ENCODE measurements at regions not wholly inside any gene's neighbourhood (a gene's known extent, or its start where the extent isn't known, plus 50 kb on each side); places are given as distances from the start of the nearest gene placed in this dataset.

GRCh38 chr19:29271911-29272310, 59.0 kb upstream of the UQCRFS1 start:
- H3K36me3 Mint-ChIP-seq (ENCODE audit: low read depth, unreplicated experiment): no peaks in the 10 kb centered on the region
- peaks cover 8% of the 10 kb centered on the region for H3K27me3 Mint-ChIP-seq (ENCODE audit: unreplicated experiment)
- H3K4me1 Mint-ChIP-seq (ENCODE audit: unreplicated experiment): no peaks in the 10 kb centered on the region
- H3K9me3 Mint-ChIP-seq (ENCODE audit: unreplicated experiment): no peaks in the 10 kb centered on the region
- DNase-seq (ENCODE audit: low spot score): no peak
- H3K27ac Mint-ChIP-seq (ENCODE audit: unreplicated experiment): no peak overlapping the region
- TF ChIP-seq, protein P1, sequence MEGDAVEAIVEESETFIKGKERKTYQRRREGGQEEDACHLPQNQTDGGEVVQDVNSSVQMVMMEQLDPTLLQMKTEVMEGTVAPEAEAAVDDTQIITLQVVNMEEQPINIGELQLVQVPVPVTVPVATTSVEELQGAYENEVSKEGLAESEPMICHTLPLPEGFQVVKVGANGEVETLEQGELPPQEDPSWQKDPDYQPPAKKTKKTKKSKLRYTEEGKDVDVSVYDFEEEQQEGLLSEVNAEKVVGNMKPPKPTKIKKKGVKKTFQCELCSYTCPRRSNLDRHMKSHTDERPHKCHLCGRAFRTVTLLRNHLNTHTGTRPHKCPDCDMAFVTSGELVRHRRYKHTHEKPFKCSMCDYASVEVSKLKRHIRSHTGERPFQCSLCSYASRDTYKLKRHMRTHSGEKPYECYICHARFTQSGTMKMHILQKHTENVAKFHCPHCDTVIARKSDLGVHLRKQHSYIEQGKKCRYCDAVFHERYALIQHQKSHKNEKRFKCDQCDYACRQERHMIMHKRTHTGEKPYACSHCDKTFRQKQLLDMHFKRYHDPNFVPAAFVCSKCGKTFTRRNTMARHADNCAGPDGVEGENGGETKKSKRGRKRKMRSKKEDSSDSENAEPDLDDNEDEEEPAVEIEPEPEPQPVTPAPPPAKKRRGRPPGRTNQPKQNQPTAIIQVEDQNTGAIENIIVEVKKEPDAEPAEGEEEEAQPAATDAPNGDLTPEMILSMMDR (IDR thresholded peaks at IDR 0.05; ENCODE audit: unreplicated experiment): no peak
- H3K4me3 Mint-ChIP-seq (ENCODE audit: unreplicated experiment): no peak overlapping the region

- Mint-ChIP-seq H3K4me1 (ENCODE audit: unreplicated experiment) (no peaks in the 10 kb centered on the region), H3K9me3 (ENCODE audit: unreplicated experiment) (no peaks in the 10 kb centered on the region), H3K36me3 (ENCODE audit: low read depth, unreplicated experiment) (no peaks in the 10 kb centered on the region), H3K27ac (ENCODE audit: unreplicated experiment) (no peak overlapping the region), H3K4me3 (ENCODE audit: unreplicated experiment) (no peak overlapping the region), H3K27me3 (ENCODE audit: unreplicated experiment) (peaks cover 4% of the 10 kb centered on the region)
- TF ChIP-seq, protein P1 (IDR thresholded peaks at IDR 0.05; ENCODE audit: unreplicated experiment): no peak
- DNase-seq (ENCODE audit: low spot score): no peak
Measured at GRCh38 chr19:29273000-29273640, 60.2 kb upstream of the UQCRFS1 start.

DNA sequence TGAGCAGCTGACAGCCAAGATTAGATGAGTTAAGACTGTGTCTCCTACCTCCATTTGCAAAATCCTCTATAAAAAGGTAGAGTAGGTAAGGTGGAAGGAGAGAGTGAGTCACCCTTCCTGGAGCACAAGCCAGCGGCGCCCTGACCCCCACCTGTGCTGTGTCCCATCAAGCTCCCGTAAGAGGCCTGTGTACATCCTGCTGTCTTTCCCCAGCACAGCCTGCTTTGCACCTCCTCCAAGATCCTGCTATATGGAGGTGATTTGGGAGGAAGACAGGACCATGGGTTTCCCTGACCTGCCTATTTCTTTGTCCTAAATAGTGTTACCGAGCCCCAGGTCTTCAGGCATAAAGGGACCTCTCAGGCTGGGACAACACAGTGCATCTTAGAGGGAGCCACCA, 62.3 kb upstream of the UQCRFS1 start:
- Mint-ChIP-seq H3K9me3 (ENCODE audit: unreplicated experiment) (no peaks in the 10 kb centered on the region), H3K36me3 (ENCODE audit: low read depth, unreplicated experiment) (no peaks in the 10 kb centered on the region), H3K27me3 (ENCODE audit: unreplicated experiment) (peaks cover 2% of the 10 kb centered on the region), H3K4me3 (ENCODE audit: unreplicated experiment) (no peak overlapping the region), H3K27ac (ENCODE audit: unreplicated experiment) (no peak overlapping the region), H3K4me1 (ENCODE audit: unreplicated experiment) (no peaks in the 10 kb centered on the region)
- DNase-seq (ENCODE audit: low spot score): no peak
- TF ChIP-seq, protein P1 (IDR thresholded peaks at IDR 0.05; ENCODE audit: unreplicated experiment): no peak

DNA sequence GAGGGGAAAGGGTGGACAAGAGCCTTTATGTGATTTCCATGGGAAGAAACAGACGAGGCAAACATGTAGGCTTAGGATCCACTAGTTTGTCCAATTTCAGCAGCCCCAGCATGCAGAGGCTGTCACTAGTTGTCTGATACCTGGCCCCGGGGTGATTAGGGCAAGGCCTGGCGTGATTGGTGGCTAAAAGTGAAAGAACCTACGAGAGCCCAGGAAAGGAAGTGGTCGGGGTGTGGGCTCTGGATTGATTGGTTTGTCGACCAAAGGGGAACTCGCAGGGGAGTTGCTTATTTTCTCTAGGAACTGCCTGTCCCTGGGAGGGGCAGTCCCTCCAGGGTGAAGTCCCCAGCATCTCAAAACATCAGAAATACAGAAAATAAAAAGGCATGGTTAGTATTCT, 64.2 kb upstream of the UQCRFS1 start:
- no peak overlapping the region for H3K4me3 Mint-ChIP-seq (ENCODE audit: unreplicated experiment)
- no peak for DNase-seq (ENCODE audit: low spot score)
- no peaks in the 10 kb centered on the region for H3K9me3 Mint-ChIP-seq (ENCODE audit: unreplicated experiment)
- TF ChIP-seq, protein P1 (IDR thresholded peaks at IDR 0.05; ENCODE audit: unreplicated experiment): no peak
- H3K36me3 Mint-ChIP-seq (ENCODE audit: low read depth, unreplicated experiment): no peaks in the 10 kb centered on the region
- H3K27ac Mint-ChIP-seq (ENCODE audit: unreplicated experiment): no peak overlapping the region
- no peaks in the 10 kb centered on the region for H3K27me3 Mint-ChIP-seq (ENCODE audit: unreplicated experiment)
- no peaks in the 10 kb centered on the region for H3K4me1 Mint-ChIP-seq (ENCODE audit: unreplicated experiment)

DNA sequence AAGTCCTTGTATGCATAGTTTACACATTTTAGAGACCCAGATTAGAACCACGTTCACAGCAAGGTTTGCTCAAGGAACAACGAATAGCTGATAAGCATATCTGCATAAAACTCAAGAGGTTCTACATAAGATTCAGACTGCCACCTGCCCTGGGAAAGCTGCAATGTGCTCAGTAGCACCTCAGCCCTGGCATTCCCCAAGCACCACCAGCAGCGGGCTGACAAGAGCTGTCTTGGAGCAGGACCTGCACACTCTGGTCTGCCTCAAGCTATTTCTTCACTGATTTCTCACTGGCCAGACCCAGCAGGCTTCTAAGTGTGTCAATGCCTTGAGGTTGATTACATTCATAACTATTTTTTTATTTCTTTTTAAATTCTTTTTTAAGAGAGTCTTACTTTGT, 65.8 kb upstream of the UQCRFS1 start:
- Mint-ChIP-seq H3K36me3 (ENCODE audit: low read depth, unreplicated experiment) (no peaks in the 10 kb centered on the region), H3K4me3 (ENCODE audit: unreplicated experiment) (no peak overlapping the region), H3K9me3 (ENCODE audit: unreplicated experiment) (no peaks in the 10 kb centered on the region), H3K4me1 (ENCODE audit: unreplicated experiment) (no peaks in the 10 kb centered on the region), H3K27ac (ENCODE audit: unreplicated experiment) (no peak overlapping the region), H3K27me3 (ENCODE audit: unreplicated experiment) (no peaks in the 10 kb centered on the region)
- no peak for DNase-seq (ENCODE audit: low spot score)
- TF ChIP-seq, protein P1 (IDR thresholded peaks at IDR 0.05; ENCODE audit: unreplicated experiment): no peak

Data from endothelial cell (in vitro differentiated cells).